IPS-NIHi7 (cell line): ENCODE measurements at regions not wholly inside any gene's neighbourhood (a gene's known extent, or its start where the extent isn't known, plus 50 kb on each side); places are given as distances from the start of the nearest gene placed in this dataset.

ENCODE experiments used
- DNase-seq: peaks from one replicate; pipeline ENCODE4 v3.0.0; 2012; ENCODE audit warnings: mixed read lengths; ENCODE audit errors: extremely low spot score

GRCh38 chr12:74816398-74817175, 279.0 kb downstream of the ATXN7L3B start:
- no peak for DNase-seq

DNA sequence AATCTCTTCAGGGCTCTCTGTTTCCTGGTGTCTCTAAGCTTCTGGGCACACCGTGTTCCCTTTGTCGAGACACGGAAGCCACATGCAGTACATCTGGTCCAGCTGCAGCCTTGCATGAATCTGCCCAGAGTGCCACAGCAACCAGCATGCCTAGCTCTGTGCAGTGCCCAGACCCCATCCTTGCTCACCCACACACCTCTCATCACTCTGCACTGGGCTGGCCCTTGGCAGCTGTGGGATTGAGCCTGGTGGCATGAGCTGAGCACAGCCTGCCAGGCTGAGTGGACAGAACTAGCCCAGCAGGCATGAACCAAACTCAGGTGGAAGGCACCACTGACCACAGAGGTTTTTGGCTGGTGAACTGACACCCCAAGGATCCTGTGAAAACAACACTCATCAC, 279.9 kb downstream of the ATXN7L3B start:
- no peak for DNase-seq

DNA sequence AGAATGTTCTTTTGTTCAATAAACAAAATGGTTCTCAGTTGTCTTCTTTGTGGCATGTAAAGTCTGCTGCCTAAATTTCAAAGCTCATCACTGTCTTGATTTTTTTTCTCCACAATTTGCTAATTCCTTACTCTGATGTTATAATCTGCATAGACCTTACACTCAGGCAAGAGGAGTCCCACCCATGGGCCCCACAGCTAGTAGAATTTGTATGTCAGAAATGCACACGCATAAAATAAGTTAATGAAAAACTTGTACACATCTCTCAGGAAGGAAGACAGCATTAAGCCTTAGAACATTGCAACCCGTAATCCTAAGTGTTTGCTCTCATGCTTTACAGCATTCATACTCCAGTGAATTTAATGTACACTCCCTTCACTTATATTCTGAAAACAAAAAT, 280.8 kb downstream of the ATXN7L3B start:
- DNase-seq = no peak

DNA sequence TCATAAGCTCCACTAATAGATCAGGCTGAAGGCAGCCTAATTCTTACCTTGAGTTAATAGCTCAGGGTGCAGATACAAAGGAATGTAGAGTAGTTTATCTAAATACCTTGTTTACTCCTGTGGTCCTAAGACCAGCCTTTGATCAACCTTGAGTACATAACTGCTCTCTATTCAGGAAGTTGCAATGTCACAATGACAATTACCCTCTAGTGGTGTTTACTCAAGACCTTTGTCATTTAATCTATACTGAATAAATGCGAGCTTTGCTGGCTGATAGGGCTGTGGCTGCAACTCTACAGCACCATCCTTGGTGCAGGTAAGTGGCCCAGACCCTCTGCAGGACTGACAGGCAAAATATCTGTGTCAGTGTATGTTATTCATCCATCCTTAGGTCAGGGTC, 282.7 kb downstream of the ATXN7L3B start:
- no peak for DNase-seq

DNA sequence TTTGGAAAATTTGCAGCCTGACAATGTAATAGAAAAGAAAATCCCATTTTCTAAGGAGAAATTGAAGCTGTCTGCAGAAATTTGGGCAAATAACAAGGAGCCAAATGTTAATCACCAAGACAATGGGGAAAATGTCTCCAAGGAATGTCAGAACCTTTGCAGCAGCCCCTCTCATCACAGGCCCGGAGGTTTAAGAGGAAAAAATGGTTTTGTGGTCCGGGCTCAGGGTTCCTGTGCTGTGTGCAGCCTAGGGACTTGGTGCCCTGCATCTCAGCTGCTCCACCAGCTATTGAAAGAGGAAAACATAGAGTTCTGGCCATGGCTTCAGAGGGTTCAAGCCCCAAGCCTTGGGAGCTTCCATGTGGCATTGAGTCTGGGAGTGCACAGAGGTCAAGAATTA, 298.9 kb downstream of the ATXN7L3B start:
- no peak for DNase-seq

- no peak for DNase-seq
Measured at GRCh38 chr12:74846116-74846515, 308.5 kb downstream of the ATXN7L3B start.

- DNase-seq = no peak
Measured at GRCh38 chr12:74847169-74847568, 309.5 kb downstream of the ATXN7L3B start.

DNA sequence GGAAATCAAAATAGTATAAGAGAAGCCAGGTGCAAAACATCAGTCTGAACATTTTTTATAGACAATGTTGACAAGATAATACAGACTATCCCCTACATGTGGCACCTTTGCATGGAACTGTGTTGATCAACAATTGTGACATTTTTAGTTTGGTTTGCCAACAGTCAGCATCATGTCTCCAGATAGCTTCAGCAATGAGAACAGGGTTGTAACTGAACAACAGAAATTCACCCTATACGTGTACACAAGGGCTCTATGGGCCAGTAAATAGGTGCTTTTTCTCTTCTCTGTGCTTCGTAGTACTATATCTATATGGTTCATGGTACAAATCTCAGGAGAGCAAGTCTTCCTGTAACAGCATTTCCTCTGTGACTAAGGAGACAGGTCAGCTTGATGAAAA, 310.4 kb downstream of the ATXN7L3B start:
- DNase-seq = no peak

- DNase-seq = no peak
Measured at GRCh38 chr12:74849801-74850200, 312.2 kb downstream of the ATXN7L3B start.

- no peak for DNase-seq
Measured at GRCh38 chr12:74871817-74872216, 334.2 kb downstream of the ATXN7L3B start.

- no peak for DNase-seq
Measured at GRCh38 chr12:74885775-74886174, 323.9 kb downstream of the KCNC2 start.

- DNase-seq = no peak
Measured at GRCh38 chr12:74889073-74889472, 320.6 kb downstream of the KCNC2 start.

GRCh38 chr12:74889563-74890236, 319.9 kb downstream of the KCNC2 start:
- DNase-seq = no peak

GRCh38 chr12:74890237-74890599, 319.4 kb downstream of the KCNC2 start:
- DNase-seq = peak; percentile 10

DNA sequence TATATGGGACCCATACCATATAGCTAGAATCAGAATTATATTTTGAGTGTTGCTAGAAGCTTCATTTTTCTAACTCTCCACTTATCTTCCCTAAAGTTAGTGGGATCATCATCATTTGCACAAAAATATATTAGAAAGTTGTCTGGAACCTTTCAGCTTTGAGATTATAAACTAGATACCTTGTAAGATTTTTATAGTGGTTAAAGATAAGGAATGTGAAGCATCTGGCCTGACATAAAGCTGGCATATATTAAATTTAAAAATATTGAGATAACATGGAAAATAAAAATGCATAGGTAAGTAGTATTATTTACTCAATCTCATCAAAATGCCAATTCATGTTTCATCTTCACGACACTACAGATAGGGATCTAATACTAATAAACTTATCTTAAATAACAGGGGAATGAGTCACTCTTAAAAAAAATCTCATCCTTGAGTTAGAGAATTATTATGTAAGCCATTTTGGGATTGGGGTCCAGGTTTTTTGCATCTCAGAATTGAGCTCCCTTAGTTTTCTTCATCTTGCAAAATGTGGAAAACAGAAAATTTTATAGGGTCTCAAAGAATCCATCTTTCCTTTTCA, 318.5 kb downstream of the KCNC2 start:
- DNase-seq = no peak

GRCh38 chr12:74892057-74892633, 317.5 kb downstream of the KCNC2 start:
- no peak for DNase-seq

DNA sequence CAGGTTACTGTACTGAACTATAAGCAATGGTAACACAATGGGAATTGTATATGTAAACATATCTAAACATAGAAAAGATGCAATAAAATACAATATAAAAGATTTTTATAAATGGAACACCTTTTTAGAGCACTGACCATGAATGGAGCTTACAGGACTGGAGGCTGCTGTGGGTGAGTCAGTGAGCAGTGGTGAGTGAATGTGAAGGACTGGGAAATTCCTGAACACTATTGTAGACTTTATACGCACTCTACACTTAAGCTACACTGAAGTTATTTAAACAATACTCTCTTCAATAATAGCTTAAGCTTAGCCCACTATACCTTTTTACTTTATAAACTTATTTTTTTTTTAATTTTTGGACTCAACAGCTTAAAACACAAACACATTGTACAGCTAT, 313.5 kb downstream of the KCNC2 start:
- DNase-seq = no peak

- DNase-seq = no peak
Measured at GRCh38 chr12:74897425-74898211, 312.0 kb downstream of the KCNC2 start.

DNA sequence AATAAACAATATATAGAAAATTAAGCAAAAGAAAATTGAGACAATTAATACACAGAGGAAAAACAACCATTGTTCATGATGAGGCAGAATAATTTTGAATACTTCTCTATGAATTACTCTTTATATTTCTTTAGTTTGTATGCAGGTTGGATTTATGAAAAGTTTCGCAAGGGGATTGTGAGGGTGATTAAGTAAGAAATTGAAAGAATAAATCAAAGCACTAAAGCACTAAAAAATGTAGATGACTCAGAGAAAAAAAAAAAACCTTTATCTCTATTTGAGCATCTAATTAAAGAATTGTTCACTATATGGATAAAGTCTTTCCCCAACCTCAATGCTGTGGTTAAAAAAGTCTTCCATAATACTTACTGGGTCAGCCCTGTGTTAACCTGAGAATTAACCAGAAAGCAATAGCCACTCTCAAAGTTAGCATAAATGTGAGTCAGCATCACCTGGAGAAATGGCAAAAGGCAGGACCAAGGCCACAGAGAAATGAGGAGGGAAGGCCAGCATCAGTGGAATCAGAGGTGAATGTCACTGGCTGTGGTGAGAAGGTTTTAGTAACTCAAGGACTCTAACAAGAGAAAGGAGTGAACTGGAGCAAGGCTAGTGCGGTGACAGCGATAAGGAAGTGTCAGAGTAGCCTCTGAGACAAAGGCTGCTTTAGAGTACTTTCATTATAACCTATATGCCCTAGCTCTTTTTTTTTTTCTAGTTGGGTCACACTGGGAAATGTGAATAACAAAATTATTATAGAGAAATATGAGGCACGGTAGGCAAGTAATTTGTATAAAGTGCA, 310.4 kb downstream of the KCNC2 start:
- DNase-seq = no peak

- DNase-seq = no peak
Measured at GRCh38 chr12:74900232-74900631, 309.4 kb downstream of the KCNC2 start.

- DNase-seq = peak; percentile 45
Measured at GRCh38 chr12:74903522-74903921, 306.1 kb downstream of the KCNC2 start.
